H1 (cell line): ENCODE measurements at regions not wholly inside any gene's neighbourhood (a gene's known extent, or its start where the extent isn't known, plus 50 kb on each side); places are given as distances from the start of the nearest gene placed in this dataset.

Experiments used
- CTCF ChIA-PET: fragments of 300-600 bp; sonication (Branson Sonifier 250); formaldehyde crosslinking; loops from one replicate; lab custom pipeline; 2021; ENCODE audit not compliant: partially characterized antibody; lab: Charles Lee
- POLR2A ChIA-PET: fragments of 300-600 bp; sonication (Branson Sonifier 250); formaldehyde crosslinking; loops from one replicate; lab custom pipeline; 2021; ENCODE audit warnings: inconsistent platforms; ENCODE audit not compliant: partially characterized antibody; lab: Charles Lee
- DNase-seq, 2 experiments: peaks; one replicate each; pipeline versions ENCODE4 v3.0.0 to v3.0.0-alpha.2; 2010 to 2022; ENCODE audit warnings: low spot score in 2 of 2, low read depth in 1 of 2, mixed read lengths in 1 of 2
- FAIRE-seq: peaks from 2 replicates; lab custom pipeline; 2011; peaks lifted over from hg19 to GRCh38; lab: Jason Lieb, UNC
- H2AFZ ChIP-seq: 2 replicates; pipeline ENCODE4 v1.8.1; 2012; ENCODE audit warnings: low read length, inconsistent platforms
- H2AK5ac ChIP-seq: 2 replicates; pipeline ENCODE4 v1.6.1; 2013; ENCODE audit warnings: low read depth, low read length
- H2BK120ac ChIP-seq: replicated peaks from 2 replicates; pipeline ENCODE3; 2013; ENCODE audit warnings: low read depth, low read length, inconsistent platforms
- H2BK12ac ChIP-seq: 2 replicates; pipeline ENCODE4 v1.6.1; 2013; ENCODE audit warnings: low read depth, low read length
- H2BK15ac ChIP-seq: 2 replicates; pipeline ENCODE4 v1.6.1; 2013; ENCODE audit warnings: low read length
- H2BK20ac ChIP-seq: 2 replicates; pipeline ENCODE4 v1.6.1; 2013; ENCODE audit warnings: low read length
- H2BK5ac ChIP-seq: 2 replicates; pipeline ENCODE4 v1.6.1; 2013; ENCODE audit warnings: low read depth, low read length
- H3K14ac ChIP-seq: 2 replicates; pipeline ENCODE4 v1.6.1; 2013; ENCODE audit warnings: inconsistent platforms; ENCODE audit not compliant: insufficient read length
- H3K18ac ChIP-seq: 2 replicates; pipeline ENCODE4 v1.6.1; 2013; ENCODE audit warnings: low read length; ENCODE audit errors: extremely low read depth
- H3K23ac ChIP-seq: 2 replicates; pipeline ENCODE4 v1.6.1; 2013; ENCODE audit warnings: inconsistent platforms; ENCODE audit not compliant: insufficient read length
- H3K23me2 ChIP-seq: 2 replicates; pipeline ENCODE4 v1.6.1; 2013; ENCODE audit warnings: low read depth, low read length
- H3K27ac ChIP-seq: 2 replicates; pipeline ENCODE4 v1.6.1; 2011; ENCODE audit warnings: low read depth, low read length, inconsistent platforms
- H3K27me3 ChIP-seq, 4 experiments: replicated peaks in 1 of 4; 1 replicate in 1 of 4; 2 replicates in 3 of 4; pipeline versions ENCODE4 v1.6.1 to v1.8.1; 2011 to 2013; ENCODE audit warnings: low read length in 3 of 4, mild to moderate bottlenecking in 3 of 4, inconsistent platforms in 2 of 4, mixed read lengths in 2 of 4, moderate library complexity in 1 of 4; ENCODE audit not compliant: control insufficient read depth in 3 of 4, insufficient read depth in 3 of 4; ENCODE audit errors: extremely low read depth in 1 of 4
- H3K36me3 ChIP-seq, 4 experiments: 2 replicates each; pipeline versions ENCODE4 v1.6.1 to v1.8.1; 2011 to 2013; ENCODE audit warnings: mild to moderate bottlenecking in 4 of 4, low read length in 3 of 4, moderate library complexity in 2 of 4, control low read depth in 1 of 4, inconsistent platforms in 1 of 4; ENCODE audit not compliant: insufficient read depth in 4 of 4, control insufficient read depth in 2 of 4
- H3K4ac ChIP-seq: replicated peaks from 2 replicates; pipeline ENCODE3; 2013; ENCODE audit warnings: low read length, low read depth, mixed read lengths, inconsistent platforms; ENCODE audit not compliant: insufficient read length
- H3K4me1 ChIP-seq, 4 experiments: replicated peaks in 1 of 4; 1 replicate in 1 of 4; 2 replicates in 3 of 4; pipeline versions ENCODE4 v1.6.1 to v1.8.1; 2011 to 2013; ENCODE audit warnings: low read length in 3 of 4, inconsistent platforms in 2 of 4, mixed read lengths in 1 of 4; ENCODE audit not compliant: insufficient read depth in 4 of 4, control insufficient read depth in 3 of 4
- H3K4me2 ChIP-seq, 2 experiments: 2 replicates each; pipeline versions ENCODE4 v1.6.1 to v1.8.1; 2011 to 2013; ENCODE audit warnings: low read depth in 2 of 2, low read length in 2 of 2, control low read depth in 1 of 2, inconsistent platforms in 1 of 2, mild to moderate bottlenecking in 1 of 2; ENCODE audit not compliant: insufficient read depth in 1 of 2
- H3K4me3 ChIP-seq, 4 experiments: fragments of 200-600, 300-600 bp in 1 of 4; sonication (generic), shearing (Covaris generic), sonication (Bioruptor Twin) in 1 of 4; 2 replicates each; pipeline versions ENCODE4 v1.5.1 to v1.8.1; 2011 to 2016; ENCODE audit warnings: low read length in 4 of 4, low read depth in 3 of 4, control low read depth in 2 of 4, inconsistent platforms in 2 of 4, mild to moderate bottlenecking in 2 of 4, mixed read lengths in 1 of 4, moderate library complexity in 1 of 4; ENCODE audit not compliant: insufficient read depth in 2 of 4; ENCODE audit errors: extremely low read depth in 1 of 4
- H3K56ac ChIP-seq: replicated peaks from 2 replicates; pipeline ENCODE3; 2013; ENCODE audit warnings: low read depth, mild to moderate bottlenecking, mixed read lengths, low read length, inconsistent platforms; ENCODE audit not compliant: insufficient read length
- H3K79me1 ChIP-seq: 2 replicates; pipeline ENCODE4 v1.6.1; 2013; ENCODE audit warnings: low read depth, low read length, control low read depth
- H3K79me2 ChIP-seq, 2 experiments: 2 replicates each; pipeline versions ENCODE4 v1.6.1 to v1.8.1; 2012 to 2013; ENCODE audit warnings: low read length in 2 of 2, mild to moderate bottlenecking in 2 of 2, inconsistent platforms in 1 of 2; ENCODE audit not compliant: insufficient read depth in 2 of 2, control insufficient read depth in 1 of 2
- H3K9ac ChIP-seq, 4 experiments: replicated peaks in 1 of 4; 1 replicate in 1 of 4; 2 replicates in 3 of 4; pipeline versions ENCODE4 v1.6.1 to v1.8.1; 2011 to 2013; ENCODE audit warnings: low read depth in 3 of 4, low read length in 3 of 4, control low read depth in 2 of 4, mild to moderate bottlenecking in 2 of 4, moderate library complexity in 2 of 4, inconsistent platforms in 1 of 4; ENCODE audit errors: extremely low read depth in 1 of 4
- H3K9me3 ChIP-seq, 2 experiments: 2 replicates each; pipeline versions ENCODE4 v1.6.1 to v1.8.1; 2012 to 2013; ENCODE audit warnings: mild to moderate bottlenecking in 2 of 2, moderate library complexity in 2 of 2, control low read depth in 1 of 2, inconsistent platforms in 1 of 2, low read depth in 1 of 2, low read length in 1 of 2, mixed read lengths in 1 of 2; ENCODE audit not compliant: insufficient read depth in 2 of 2
- H4K20me1 ChIP-seq, 2 experiments: replicated peaks in 1 of 2; 2 replicates each; pipeline versions ENCODE3 to v1.8.1; 2011 to 2013; ENCODE audit warnings: inconsistent platforms in 2 of 2, low read length in 2 of 2, mild to moderate bottlenecking in 1 of 2; ENCODE audit not compliant: insufficient read depth in 2 of 2, control insufficient read depth in 1 of 2
- H4K5ac ChIP-seq: 2 replicates; pipeline ENCODE4 v1.6.1; 2013; ENCODE audit warnings: low read length, low read depth, mixed read lengths, inconsistent platforms; ENCODE audit not compliant: insufficient read length
- H4K8ac ChIP-seq: 2 replicates; pipeline ENCODE4 v1.8.0; 2013; ENCODE audit warnings: mild to moderate bottlenecking, moderate library complexity, low read length, inconsistent platforms; ENCODE audit not compliant: insufficient read depth; ENCODE audit errors: extremely low read depth
- H4K91ac ChIP-seq: replicated peaks from 2 replicates; pipeline ENCODE3; 2013; ENCODE audit warnings: low read length, mixed read lengths, inconsistent platforms; ENCODE audit not compliant: insufficient read length
- TAF7 ChIP-seq: optimal IDR thresholded peaks from 2 replicates; pipeline ENCODE3; 2011; ENCODE audit warnings: low read depth, mild to moderate bottlenecking, inconsistent platforms, low read length, moderate library complexity, borderline replicate concordance
- WGBS, 2 experiments: shearing (Covaris generic) in 1 of 2; methylation state at CpG; one replicate each; pipeline versions ENCODE4 v1.1.6 to v1.1.7; 2013 to 2015; ENCODE audit warnings: low lambda C conversion rate in 2 of 2, mixed read lengths in 2 of 2, inconsistent platforms in 1 of 2, low coverage in 1 of 2, missing lambda C conversion rate in 1 of 2; ENCODE audit not compliant: insufficient replicate concordance in 2 of 2, insufficient coverage in 1 of 2, insufficient read length in 1 of 2; ENCODE audit errors: extremely low coverage in 1 of 2, missing lambda C conversion rate in 1 of 2; 5-methylcytosine and 5-hydroxymethylcytosine counted together
- TF ChIP-seq, protein P1 (sequence below): IDR thresholded peaks from 2 replicates; pipeline ENCODE4 v1.6.1; 2011; ENCODE audit warnings: low read length, improper control_type of control experiment

DNA sequence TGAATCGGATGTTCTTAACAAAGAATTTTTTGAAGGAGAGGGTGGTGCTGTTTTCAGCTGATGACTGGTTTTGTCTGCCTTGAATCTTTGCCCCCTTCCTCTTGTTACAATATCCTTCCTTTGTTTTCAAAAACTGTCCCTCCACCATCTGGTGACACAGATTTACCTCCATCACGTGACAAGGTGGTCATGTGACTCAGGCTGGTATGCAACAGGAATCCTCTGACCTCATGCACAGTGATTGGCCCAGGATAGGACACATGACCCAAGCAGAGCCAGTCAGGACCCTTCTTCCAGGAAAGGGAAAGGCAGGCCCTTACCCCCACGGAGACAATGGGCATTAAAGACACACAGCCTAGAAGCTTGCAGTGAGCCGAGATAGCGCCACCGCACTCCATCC is 84.7 kb upstream of the MC3R start:
- H3K4me2 ChIP-seq = no peak overlapping the region
- H3K79me1 ChIP-seq = no peaks in the 10 kb centered on the region
- H3K14ac ChIP-seq = no peak overlapping the region
- no peak overlapping the region for H3K23ac ChIP-seq
- no peaks in the 10 kb centered on the region for H3K4me1 ChIP-seq
- ChIA-PET CTCF (no interaction called here), POLR2A (no interaction called here)
- no peak overlapping the region for H4K8ac ChIP-seq
- DNase-seq (no peak), FAIRE-seq (no peak)
- H2BK5ac ChIP-seq = no peak overlapping the region
- H3K79me2 ChIP-seq = no peaks in the 10 kb centered on the region
- no peak overlapping the region for H2AK5ac ChIP-seq
- H3K36me3 ChIP-seq = no peaks in the 10 kb centered on the region
- no peak overlapping the region for H3K9ac ChIP-seq
- H4K20me1 ChIP-seq = no peaks in the 10 kb centered on the region
- H3K9me3 ChIP-seq = peaks cover 66 to 84% of the 10 kb centered on the region in 2 experiments
- 56% methylated on average over 6 of the region's 6 CpGs; no CpG with 5 or more reads in 1 of the 2 experiments for WGBS, 2 experiments
- H2BK15ac ChIP-seq = no peak overlapping the region
- no peak overlapping the region for H3K27ac ChIP-seq
- no peak overlapping the region for H2AFZ ChIP-seq
- no peak overlapping the region for H2BK12ac ChIP-seq
- no peak overlapping the region for H2BK120ac ChIP-seq
- TF ChIP-seq, protein P1, sequence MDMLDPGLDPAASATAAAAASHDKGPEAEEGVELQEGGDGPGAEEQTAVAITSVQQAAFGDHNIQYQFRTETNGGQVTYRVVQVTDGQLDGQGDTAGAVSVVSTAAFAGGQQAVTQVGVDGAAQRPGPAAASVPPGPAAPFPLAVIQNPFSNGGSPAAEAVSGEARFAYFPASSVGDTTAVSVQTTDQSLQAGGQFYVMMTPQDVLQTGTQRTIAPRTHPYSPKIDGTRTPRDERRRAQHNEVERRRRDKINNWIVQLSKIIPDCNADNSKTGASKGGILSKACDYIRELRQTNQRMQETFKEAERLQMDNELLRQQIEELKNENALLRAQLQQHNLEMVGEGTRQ = peak; percentile 53
- TF ChIP-seq TAF7 = no peak
- no peak overlapping the region for H3K56ac ChIP-seq
- H3K4me3 ChIP-seq = no peak overlapping the region
- H3K18ac ChIP-seq = no peak overlapping the region
- H2BK20ac ChIP-seq = no peak overlapping the region
- H3K4ac ChIP-seq = no peak overlapping the region
- H4K5ac ChIP-seq = no peak overlapping the region
- no peak overlapping the region for H4K91ac ChIP-seq
- H3K23me2 ChIP-seq = no peaks in the 10 kb centered on the region
- H3K27me3 ChIP-seq = no peaks in the 10 kb centered on the region
